HCT116 (cell line): ENCODE measurements at regions not wholly inside any gene's neighbourhood (a gene's known extent, or its start where the extent isn't known, plus 50 kb on each side); places are given as distances from the start of the nearest gene placed in this dataset.

ENCODE experiments used
- ATAC-seq: fragments of 200-7000 bp; cut with Tn5 transposase; 2 replicates; pipeline ENCODE4 v1.9.1; 2020; ENCODE audit warnings: mild to moderate bottlenecking, moderate library complexity
- BruUV-seq: library from RNA; stranded (reverse); fragments of 400-500 nt; replicated peaks from 2 replicates; lab custom pipeline; 2021; lab: Mats Ljungman, UMichigan
- CTCF ChIA-PET: fragments of 300-600 bp; sonication (Branson Sonifier 250); formaldehyde crosslinking; loops from one replicate; lab custom pipeline; 2021; ENCODE audit warnings: antibody characterized with exemption; lab: Charles Lee
- POLR2A ChIA-PET: fragments of 300-600, 350-600 bp; sonication (Branson Sonifier 250); formaldehyde crosslinking; loops from one replicate; lab custom pipeline; 2021; ENCODE audit warnings: antibody characterized with exemption; lab: Charles Lee
- RAD21 ChIA-PET, 2 experiments: fragments of 300-600 bp; sonication (Branson Sonifier 250); formaldehyde crosslinking; loops; one replicate each; lab custom pipeline; 2023; ENCODE audit warnings: low total read pairs in 2 of 2; ENCODE audit not compliant: uncharacterized antibody in 2 of 2, unreplicated experiment in 2 of 2, low non-redundant PET in 1 of 2; lab: Charles Lee
- DNase-seq: peaks from one replicate; pipeline ENCODE4 v3.0.0-alpha.2; 2010; ENCODE audit warnings: low read depth, low spot score
- H2AFZ ChIP-seq: fragments of 200-600 bp; shearing (Covaris generic), sonication (generic); 2 replicates; pipeline ENCODE4 v1.6.1; 2017; ENCODE audit warnings: low read depth, mixed run types, mixed read lengths, antibody characterized with exemption, low read length; ENCODE audit not compliant: poor library complexity, severe bottlenecking
- H3K27ac ChIP-seq: 2 replicates; pipeline ENCODE4 v1.5.1; 2012; ENCODE audit warnings: low read depth, low read length
- H3K27me3 ChIP-seq: fragments of 200-600 bp; sonication (generic); 2 replicates; pipeline ENCODE4 v1.6.1; 2016; ENCODE audit warnings: mixed run types, low read length, mixed read lengths; ENCODE audit not compliant: insufficient read depth
- H3K36me3 ChIP-seq, 2 experiments: fragments of 200-500 bp in 1 of 2; fragments of 200-600 bp in 1 of 2; sonication (Bioruptor generic) in 1 of 2; sonication (generic) in 1 of 2; 2 replicates each; pipeline versions ENCODE4 v1.5.1 to v1.6.1; 2014 to 2016; ENCODE audit warnings: low read length in 2 of 2, inconsistent platforms in 1 of 2, mixed read lengths in 1 of 2, mixed run types in 1 of 2; ENCODE audit not compliant: insufficient read depth in 2 of 2, control insufficient read depth in 1 of 2
- H3K4me1 ChIP-seq, 2 experiments: fragments of 200-600 bp in 1 of 2; sonication (generic) in 1 of 2; 2 replicates each; pipeline versions ENCODE4 v1.5.1 to v1.6.1; 2012 to 2017; ENCODE audit warnings: low read length in 2 of 2, inconsistent platforms in 1 of 2, mild to moderate bottlenecking in 1 of 2, mixed read lengths in 1 of 2, mixed run types in 1 of 2, moderate library complexity in 1 of 2; ENCODE audit not compliant: insufficient read depth in 2 of 2, control insufficient read depth in 1 of 2
- H3K4me2 ChIP-seq: fragments of 200-600 bp; sonication (generic); 2 replicates; pipeline ENCODE4 v1.6.1; 2017; ENCODE audit warnings: mixed run types, low read length, mixed read lengths
- H3K4me3 ChIP-seq, 2 experiments: fragments of 200-600 bp in 1 of 2; sonication (generic) in 1 of 2; replicated peaks in 1 of 2; 2 replicates each; pipeline ENCODE4 v1.5.1; 2011 to 2016; ENCODE audit warnings: low read length in 2 of 2, control low read depth in 1 of 2, low read depth in 1 of 2, mild to moderate bottlenecking in 1 of 2, mixed read lengths in 1 of 2, mixed run types in 1 of 2
- H3K79me2 ChIP-seq: fragments of 200-600 bp; sonication (generic); 2 replicates; pipeline ENCODE4 v1.6.1; 2017; ENCODE audit warnings: mild to moderate bottlenecking, mixed run types, low read length, moderate library complexity, mixed read lengths; ENCODE audit not compliant: insufficient read depth
- H3K9ac ChIP-seq: fragments of 200-600 bp; sonication (generic); 2 replicates; pipeline ENCODE4 v1.6.1; 2016; ENCODE audit warnings: low read length, mixed read lengths
- H3K9me2 ChIP-seq: fragments of 200-600 bp; sonication (generic), shearing (Covaris generic); 2 replicates; pipeline ENCODE4 v1.6.1; 2017; ENCODE audit warnings: mixed run types, mild to moderate bottlenecking, moderate library complexity; ENCODE audit not compliant: insufficient read depth
- H3K9me3 ChIP-seq, 2 experiments: fragments of 200-500 bp in 1 of 2; fragments of 200-600 bp in 1 of 2; sonication (Bioruptor generic) in 1 of 2; sonication (generic) in 1 of 2; 2 replicates each; pipeline ENCODE4 v1.6.1; 2014 to 2017; ENCODE audit warnings: low read length in 2 of 2, mixed read lengths in 2 of 2, inconsistent platforms in 1 of 2, low read depth in 1 of 2, mild to moderate bottlenecking in 1 of 2, mixed run types in 1 of 2, moderate library complexity in 1 of 2; ENCODE audit not compliant: control insufficient read depth in 1 of 2, insufficient read depth in 1 of 2
- H4K20me1 ChIP-seq: fragments of 200-600 bp; sonication (generic), shearing (Covaris generic); 2 replicates; pipeline ENCODE4 v1.6.1; 2017; ENCODE audit warnings: mixed run types, mild to moderate bottlenecking, moderate library complexity; ENCODE audit not compliant: insufficient read depth
- EGR1 ChIP-seq: IDR thresholded peaks from 2 replicates; pipeline ENCODE4 v1.6.1; 2012; ENCODE audit warnings: low read depth
- ELF1 ChIP-seq: IDR thresholded peaks from 2 replicates; pipeline ENCODE4 v1.6.1; 2012; ENCODE audit warnings: low read depth, borderline replicate concordance
- EZH2phosphoT487 ChIP-seq: fragments of 200-600 bp; IDR thresholded peaks from 2 replicates; pipeline ENCODE4 v1.6.1; 2018; ENCODE audit warnings: antibody characterized with exemption, borderline replicate concordance
- FOSL1 ChIP-seq: IDR thresholded peaks from 2 replicates; pipeline ENCODE4 v1.6.1; 2012; ENCODE audit warnings: low read depth
- POLR2A ChIP-seq: IDR thresholded peaks from 2 replicates; pipeline ENCODE4 v1.7.0; 2011; ENCODE audit warnings: borderline replicate concordance; ENCODE audit not compliant: insufficient read depth, insufficient read length; ENCODE audit errors: extremely low read depth
- POLR2AphosphoS5 ChIP-seq: IDR thresholded peaks from 2 replicates; pipeline ENCODE4 v1.6.1; 2011; ENCODE audit warnings: mild to moderate bottlenecking, low read depth, low read length, moderate library complexity
- RAD21 ChIP-seq: IDR thresholded peaks from 2 replicates; pipeline ENCODE4 v1.6.1; 2012; ENCODE audit warnings: low read depth, mild to moderate bottlenecking
- SIN3A ChIP-seq: IDR thresholded peaks from 2 replicates; pipeline ENCODE4 v1.6.1; 2012; ENCODE audit warnings: low read depth
- SRF ChIP-seq: IDR thresholded peaks from 2 replicates; pipeline ENCODE4 v1.6.1; 2012; ENCODE audit warnings: low read depth
- ZFX ChIP-seq: fragments of 450-650 bp; IDR thresholded peaks from 2 replicates; pipeline ENCODE4 v1.6.1; 2017
- ZNF274 ChIP-seq: fragments of 200-500 bp; sonication (Bioruptor generic); IDR thresholded peaks from 2 replicates; pipeline ENCODE4 v1.6.1; 2014; ENCODE audit warnings: mild to moderate bottlenecking, low read depth, low read length, inconsistent platforms
- intact Hi-C: fragments of 100-400 bp; cut with micrococcal nuclease; formaldehyde crosslinking; loops from 2 replicates; pipeline ENCODE4 v1.10.0; 2022
- TF ChIP-seq, protein P1 (sequence below): IDR thresholded peaks from 2 replicates; pipeline ENCODE4 v1.6.1; 2011; ENCODE audit warnings: mild to moderate bottlenecking, low read length, moderate library complexity; ENCODE audit not compliant: insufficient replicate concordance; ENCODE audit errors: extremely low read depth
- TF ChIP-seq, protein P2 (sequence below): IDR thresholded peaks from 2 replicates; pipeline ENCODE4 v1.6.1; 2012

DNA sequence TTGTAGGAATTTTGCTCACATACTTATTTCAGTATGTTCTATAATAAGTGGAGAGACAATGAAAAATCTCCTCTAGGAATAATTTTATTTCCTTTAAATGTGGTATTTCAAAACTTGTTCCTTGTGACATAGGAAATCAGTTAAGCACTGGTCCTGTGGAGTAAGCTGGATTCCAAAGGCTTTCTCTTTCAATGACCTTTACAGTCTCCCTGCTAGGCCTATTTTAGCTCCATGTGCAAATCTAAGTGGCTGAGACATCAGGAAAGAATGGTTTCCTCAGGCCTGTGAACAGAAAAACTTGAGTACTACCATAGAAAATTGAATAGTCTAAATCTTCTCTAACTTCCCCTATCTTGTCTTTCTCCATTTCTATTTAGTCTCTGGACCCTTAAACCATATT is 514.2 kb upstream of the TLE4 start:
- Histone ChIP-seq H4K20me1 (no peaks in the 10 kb centered on the region), H3K9me3 (no peaks in the 10 kb centered on the region), H2AFZ (no peak overlapping the region), H3K4me2 (no peak overlapping the region), H3K9ac (no peak overlapping the region), H3K27ac (no peak overlapping the region), H3K79me2 (no peaks in the 10 kb centered on the region), H3K36me3 (no peaks in the 10 kb centered on the region), H3K9me2 (no peaks in the 10 kb centered on the region), H3K4me3 (no peak overlapping the region), H3K4me1 (no peaks in the 10 kb centered on the region; a peak in 1 of 4 replicates), H3K27me3 (no peaks in the 10 kb centered on the region)
- POLR2A ChIA-PET: no interaction called here
- intact Hi-C loops: no loop called here
- CTCF ChIA-PET: no interaction called here
- DNase-seq: no peak
- RAD21 ChIA-PET: no interaction called here
- ATAC-seq: no peak
- BruUV-seq: no TSS peak
- TF ChIP-seq, protein P1, sequence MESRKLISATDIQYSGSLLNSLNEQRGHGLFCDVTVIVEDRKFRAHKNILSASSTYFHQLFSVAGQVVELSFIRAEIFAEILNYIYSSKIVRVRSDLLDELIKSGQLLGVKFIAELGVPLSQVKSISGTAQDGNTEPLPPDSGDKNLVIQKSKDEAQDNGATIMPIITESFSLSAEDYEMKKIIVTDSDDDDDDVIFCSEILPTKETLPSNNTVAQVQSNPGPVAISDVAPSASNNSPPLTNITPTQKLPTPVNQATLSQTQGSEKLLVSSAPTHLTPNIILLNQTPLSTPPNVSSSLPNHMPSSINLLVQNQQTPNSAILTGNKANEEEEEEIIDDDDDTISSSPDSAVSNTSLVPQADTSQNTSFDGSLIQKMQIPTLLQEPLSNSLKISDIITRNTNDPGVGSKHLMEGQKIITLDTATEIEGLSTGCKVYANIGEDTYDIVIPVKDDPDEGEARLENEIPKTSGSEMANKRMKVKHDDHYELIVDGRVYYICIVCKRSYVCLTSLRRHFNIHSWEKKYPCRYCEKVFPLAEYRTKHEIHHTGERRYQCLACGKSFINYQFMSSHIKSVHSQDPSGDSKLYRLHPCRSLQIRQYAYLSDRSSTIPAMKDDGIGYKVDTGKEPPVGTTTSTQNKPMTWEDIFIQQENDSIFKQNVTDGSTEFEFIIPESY: no peak
- TF ChIP-seq, protein P2, sequence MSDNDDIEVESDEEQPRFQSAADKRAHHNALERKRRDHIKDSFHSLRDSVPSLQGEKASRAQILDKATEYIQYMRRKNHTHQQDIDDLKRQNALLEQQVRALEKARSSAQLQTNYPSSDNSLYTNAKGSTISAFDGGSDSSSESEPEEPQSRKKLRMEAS: no peak
- TF ChIP-seq RAD21 (no peak), SIN3A (no peak), POLR2AphosphoS5 (no peak), EZH2phosphoT487 (no peak), ZFX (no peak), SRF (no peak), POLR2A (no peak), FOSL1 (no peak), ZNF274 (no peak), ELF1 (no peak), EGR1 (no peak)
- TF ChIP-seq, all 23 proteins: peak for 0
